Neural progenitor cell (in vitro differentiated cells): ENCODE measurements at regions not wholly inside any gene's neighbourhood (a gene's known extent, or its start where the extent isn't known, plus 50 kb on each side); places are given as distances from the start of the nearest gene placed in this dataset.

ENCODE experiments used
- DNase-seq: peaks from one replicate; pipeline ENCODE4 v3.0.0-alpha.2; 2016; ENCODE audit warnings: low spot score
- H2AFZ ChIP-seq: fragments of 200-600 bp; sonication (generic); replicated peaks from 2 replicates; pipeline ENCODE4 v1.6.1; 2016; ENCODE audit warnings: antibody characterized with exemption
- H3F3A ChIP-seq: fragments of 200-600 bp; sonication (generic); 2 replicates; pipeline ENCODE4 v1.6.1; 2016; ENCODE audit warnings: antibody characterized with exemption, low read depth
- H3K27ac ChIP-seq: fragments of 200-600 bp; sonication (generic); 2 replicates; pipeline ENCODE4 v1.5.1; 2016; ENCODE audit warnings: mild to moderate bottlenecking
- H3K27me3 ChIP-seq: fragments of 200-600 bp; sonication (generic); 2 replicates; pipeline ENCODE4 v1.6.1; 2016; ENCODE audit warnings: mild to moderate bottlenecking, moderate library complexity
- H3K36me3 ChIP-seq: fragments of 200-600 bp; sonication (generic); 2 replicates; pipeline ENCODE4 v1.5.1; 2016
- H3K4me1 ChIP-seq: fragments of 200-600 bp; sonication (generic); 2 replicates; pipeline ENCODE4 v1.6.1; 2016; ENCODE audit warnings: mixed run types
- H3K4me2 ChIP-seq: fragments of 200-600 bp; sonication (generic); 2 replicates; pipeline ENCODE4 v1.6.1; 2016
- H3K4me3 ChIP-seq: fragments of 200-600 bp; sonication (generic); 2 replicates; pipeline ENCODE4 v1.5.1; 2016
- H3K79me2 ChIP-seq: fragments of 200-600 bp; sonication (generic); 2 replicates; pipeline ENCODE4 v1.6.1; 2016; ENCODE audit warnings: low read depth
- H3K9ac ChIP-seq: fragments of 200-600 bp; sonication (generic); 2 replicates; pipeline ENCODE4 v1.6.1; 2016
- H3K9me3 ChIP-seq: fragments of 200-600 bp; sonication (generic); 2 replicates; pipeline ENCODE4 v1.5.1; 2016; ENCODE audit warnings: low read depth
- H4K20me1 ChIP-seq: fragments of 200-600 bp; sonication (generic); 2 replicates; pipeline ENCODE4 v1.6.1; 2016; ENCODE audit warnings: low read depth
- H3K27ac Mint-ChIP-seq: 3 replicates; pipeline ENCODE4 v1.8.0; 2021; ENCODE audit warnings: mixed read lengths
- H3K27me3 Mint-ChIP-seq: 2 replicates; pipeline ENCODE4 v1.8.0; 2022; ENCODE audit warnings: low read depth, mild to moderate bottlenecking, inconsistent platforms, moderate library complexity, mixed read lengths; ENCODE audit not compliant: insufficient read depth
- H3K36me3 Mint-ChIP-seq: 3 replicates; pipeline ENCODE4 v1.8.0; 2021; ENCODE audit warnings: mixed read lengths
- H3K4me1 Mint-ChIP-seq: 3 replicates; pipeline ENCODE4 v1.8.0; 2021; ENCODE audit warnings: mixed read lengths
- H3K4me3 Mint-ChIP-seq: 3 replicates; pipeline ENCODE4 v1.8.0; 2021; ENCODE audit warnings: mild to moderate bottlenecking, moderate library complexity, mixed read lengths
- H3K9me3 Mint-ChIP-seq: 3 replicates; pipeline ENCODE4 v1.8.0; 2020; ENCODE audit warnings: mixed read lengths
- EZH2 ChIP-seq: fragments of 200-600 bp; sonication (generic); IDR thresholded peaks from 2 replicates; pipeline ENCODE4 v1.6.1; 2017; ENCODE audit warnings: antibody characterized with exemption, mild to moderate bottlenecking, moderate library complexity
- EZH2phosphoT487 ChIP-seq: fragments of 200-600 bp; sonication (generic); IDR thresholded peaks from 2 replicates; pipeline ENCODE4 v1.6.1; 2017; ENCODE audit warnings: antibody characterized with exemption
- TF ChIP-seq, protein P1 (sequence below): fragments of 200-600 bp; sonication (generic); IDR thresholded peaks from 2 replicates; pipeline ENCODE4 v1.5.1; 2017; ENCODE audit warnings: antibody characterized with exemption, mild to moderate bottlenecking

DNA sequence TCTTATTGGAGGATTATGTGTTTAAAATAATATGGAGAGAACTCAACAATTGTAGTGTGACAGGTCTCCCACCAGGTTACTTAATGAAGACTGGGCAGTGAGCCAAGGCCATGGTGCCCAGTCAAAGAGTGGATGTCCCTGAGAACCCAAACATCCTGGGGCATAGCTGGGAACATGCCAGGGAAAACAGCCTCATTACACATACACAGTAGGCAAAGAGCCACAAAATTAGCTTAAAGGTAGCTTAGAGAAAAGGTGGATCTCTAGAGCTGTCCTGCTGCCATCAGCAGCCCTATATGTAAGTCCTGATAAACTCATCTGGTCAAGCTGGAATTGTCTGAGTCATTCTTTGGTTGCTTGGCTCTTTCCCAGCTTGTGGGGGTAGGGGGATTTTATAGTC lies 287.8 kb downstream of the PHF14 start:
- Mint-ChIP-seq H3K27ac (no peak overlapping the region), H3K36me3 (no peaks in the 10 kb centered on the region), H3K9me3 (no peaks in the 10 kb centered on the region), H3K4me1 (no peaks in the 10 kb centered on the region), H3K4me3 (no peak overlapping the region), H3K27me3 (peaks cover 3% of the 10 kb centered on the region)
- no peak overlapping the region for H3K4me3 ChIP-seq
- no peak overlapping the region for H3K4me2 ChIP-seq
- no peaks in the 10 kb centered on the region for H3K79me2 ChIP-seq
- H3K27me3 ChIP-seq: no peaks in the 10 kb centered on the region
- TF ChIP-seq EZH2 (no peak), EZH2phosphoT487 (no peak)
- TF ChIP-seq, protein P1, sequence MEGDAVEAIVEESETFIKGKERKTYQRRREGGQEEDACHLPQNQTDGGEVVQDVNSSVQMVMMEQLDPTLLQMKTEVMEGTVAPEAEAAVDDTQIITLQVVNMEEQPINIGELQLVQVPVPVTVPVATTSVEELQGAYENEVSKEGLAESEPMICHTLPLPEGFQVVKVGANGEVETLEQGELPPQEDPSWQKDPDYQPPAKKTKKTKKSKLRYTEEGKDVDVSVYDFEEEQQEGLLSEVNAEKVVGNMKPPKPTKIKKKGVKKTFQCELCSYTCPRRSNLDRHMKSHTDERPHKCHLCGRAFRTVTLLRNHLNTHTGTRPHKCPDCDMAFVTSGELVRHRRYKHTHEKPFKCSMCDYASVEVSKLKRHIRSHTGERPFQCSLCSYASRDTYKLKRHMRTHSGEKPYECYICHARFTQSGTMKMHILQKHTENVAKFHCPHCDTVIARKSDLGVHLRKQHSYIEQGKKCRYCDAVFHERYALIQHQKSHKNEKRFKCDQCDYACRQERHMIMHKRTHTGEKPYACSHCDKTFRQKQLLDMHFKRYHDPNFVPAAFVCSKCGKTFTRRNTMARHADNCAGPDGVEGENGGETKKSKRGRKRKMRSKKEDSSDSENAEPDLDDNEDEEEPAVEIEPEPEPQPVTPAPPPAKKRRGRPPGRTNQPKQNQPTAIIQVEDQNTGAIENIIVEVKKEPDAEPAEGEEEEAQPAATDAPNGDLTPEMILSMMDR: no peak
- DNase-seq: no peak
- no peak overlapping the region for H2AFZ ChIP-seq
- H3K9ac ChIP-seq: no peak overlapping the region
- no peaks in the 10 kb centered on the region for H4K20me1 ChIP-seq
- no peaks in the 10 kb centered on the region for H3K36me3 ChIP-seq
- no peaks in the 10 kb centered on the region for H3F3A ChIP-seq
- H3K9me3 ChIP-seq: no peaks in the 10 kb centered on the region
- H3K27ac ChIP-seq: no peak overlapping the region
- no peaks in the 10 kb centered on the region for H3K4me1 ChIP-seq

DNA sequence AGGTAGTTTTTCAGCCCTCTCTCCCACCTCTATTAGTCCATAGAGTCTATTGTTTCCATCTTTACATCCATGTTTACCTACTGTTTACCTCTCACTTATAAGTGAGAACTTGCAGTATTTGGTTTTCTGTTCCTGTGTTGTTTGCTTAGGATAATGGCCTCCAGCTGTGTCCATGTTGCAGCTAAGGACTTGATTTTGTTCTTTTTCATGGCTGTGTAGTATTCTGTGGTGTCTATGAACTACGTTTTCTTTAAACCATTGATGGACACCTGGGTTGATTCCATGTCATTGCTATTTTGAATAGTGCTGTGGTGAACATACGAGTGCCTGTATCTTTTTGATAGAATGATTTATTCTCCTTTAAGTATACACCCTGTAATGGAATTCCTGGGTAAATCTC lies 292.4 kb downstream of the PHF14 start:
- H2AFZ ChIP-seq: no peak overlapping the region
- Mint-ChIP-seq H3K4me1 (no peaks in the 10 kb centered on the region), H3K9me3 (peaks cover 2% of the 10 kb centered on the region), H3K27ac (no peak overlapping the region), H3K27me3 (peaks cover 8% of the 10 kb centered on the region), H3K36me3 (no peaks in the 10 kb centered on the region), H3K4me3 (no peak overlapping the region)
- H3K9me3 ChIP-seq: no peaks in the 10 kb centered on the region
- H3K9ac ChIP-seq: no peak overlapping the region
- no peak overlapping the region for H3K4me3 ChIP-seq
- no peaks in the 10 kb centered on the region for H3K27me3 ChIP-seq
- no peak for DNase-seq
- no peak overlapping the region for H3K4me2 ChIP-seq
- H3K36me3 ChIP-seq: no peaks in the 10 kb centered on the region
- no peaks in the 10 kb centered on the region for H4K20me1 ChIP-seq
- no peaks in the 10 kb centered on the region for H3F3A ChIP-seq
- no peak for TF ChIP-seq EZH2
- TF ChIP-seq, protein P1: no peak
- H3K4me1 ChIP-seq: no peaks in the 10 kb centered on the region
- no peaks in the 10 kb centered on the region for H3K79me2 ChIP-seq
- no peak overlapping the region for H3K27ac ChIP-seq

DNA sequence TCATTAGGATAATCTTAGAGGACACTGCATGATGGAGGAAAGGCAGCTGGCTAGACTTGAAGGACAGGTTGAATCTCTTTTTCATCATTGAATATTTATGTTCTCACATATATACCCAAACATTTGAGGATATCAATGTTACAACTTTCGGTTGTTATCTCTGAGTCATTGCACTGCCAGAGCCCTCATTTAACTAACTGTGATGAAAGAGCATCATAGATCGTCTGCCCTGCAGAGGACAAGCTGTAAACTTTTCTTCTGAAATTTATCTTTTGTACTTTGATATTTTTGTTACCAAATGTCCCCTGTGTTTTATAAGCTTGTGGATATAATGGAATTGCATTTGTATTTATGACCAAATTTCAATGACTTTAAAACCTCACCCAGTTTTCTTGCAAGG lies 298.7 kb downstream of the PHF14 start:
- Mint-ChIP-seq H3K27me3 (peaks cover 6% of the 10 kb centered on the region), H3K4me1 (peaks cover 10% of the 10 kb centered on the region), H3K4me3 (no peak overlapping the region), H3K9me3 (peaks cover 2% of the 10 kb centered on the region), H3K27ac (no peak overlapping the region), H3K36me3 (no peaks in the 10 kb centered on the region)
- Histone ChIP-seq H4K20me1 (no peaks in the 10 kb centered on the region), H3K27ac (no peak overlapping the region), H3K4me3 (no peak overlapping the region), H3K9me3 (no peaks in the 10 kb centered on the region), H3K36me3 (no peaks in the 10 kb centered on the region), H3K4me1 (peaks cover 11% of the 10 kb centered on the region), H3K9ac (no peak overlapping the region), H3K27me3 (no peaks in the 10 kb centered on the region), H3K4me2 (no peak overlapping the region), H3F3A (no peaks in the 10 kb centered on the region), H3K79me2 (no peaks in the 10 kb centered on the region), H2AFZ (no peak overlapping the region)
- DNase-seq: no peak
- TF ChIP-seq EZH2phosphoT487 (no peak), EZH2 (no peak)
- TF ChIP-seq, protein P1: no peak

DNA sequence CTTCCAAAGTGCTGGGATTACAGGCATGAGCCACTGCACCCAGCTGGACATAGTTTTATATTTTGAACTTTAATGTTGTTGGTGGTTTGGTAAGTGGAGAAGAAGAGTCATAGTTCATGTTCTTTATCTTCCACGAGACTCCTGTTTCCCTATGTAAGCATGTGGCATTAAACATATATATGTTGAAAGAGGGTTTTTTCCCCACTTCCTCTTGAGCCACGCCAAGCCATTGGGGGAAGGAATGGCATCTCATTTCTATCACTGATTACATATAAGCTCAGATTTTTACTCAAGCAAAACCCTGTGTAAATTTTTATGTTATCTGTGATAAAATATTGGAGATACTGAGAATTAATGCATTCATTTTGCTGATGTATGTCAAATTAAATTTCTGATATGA lies 300.4 kb downstream of the PHF14 start:
- no peak overlapping the region for H3K4me3 Mint-ChIP-seq
- DNase-seq: no peak
- TF ChIP-seq EZH2: no peak
- TF ChIP-seq EZH2phosphoT487: no peak
- TF ChIP-seq, protein P1: no peak
- no peaks in the 10 kb centered on the region for H3K27me3 Mint-ChIP-seq
- no peak overlapping the region for H3K4me2 ChIP-seq
- peaks cover 11% of the 10 kb centered on the region for H3K4me1 ChIP-seq
- H3K4me1 Mint-ChIP-seq: peaks cover 10% of the 10 kb centered on the region
- no peaks in the 10 kb centered on the region for H3K79me2 ChIP-seq
- H3K36me3 Mint-ChIP-seq: no peaks in the 10 kb centered on the region
- no peaks in the 10 kb centered on the region for H3K9me3 ChIP-seq
- H3K27me3 ChIP-seq: no peaks in the 10 kb centered on the region
- no peak overlapping the region for H3K4me3 ChIP-seq
- H3F3A ChIP-seq: no peaks in the 10 kb centered on the region
- H3K9me3 Mint-ChIP-seq: no peaks in the 10 kb centered on the region
- H3K36me3 ChIP-seq: no peaks in the 10 kb centered on the region
- no peak overlapping the region for H3K27ac ChIP-seq
- no peak overlapping the region for H3K9ac ChIP-seq
- no peak overlapping the region for H3K27ac Mint-ChIP-seq
- H4K20me1 ChIP-seq: no peaks in the 10 kb centered on the region
- no peak overlapping the region for H2AFZ ChIP-seq
